Uterus (tissue), 2 donors: ENCODE measurements at regions not wholly inside any gene's neighbourhood (a gene's known extent, or its start where the extent isn't known, plus 50 kb on each side); places are given as distances from the start of the nearest gene placed in this dataset.

ENCODE experiments used
- POLR2A ChIP-seq, 2 donors: fragments of 450-650 bp; IDR thresholded peaks; one replicate each; pipeline ENCODE4 v1.6.1; 2016; ENCODE audit warnings: antibody characterized with exemption in 2 of 2, mild to moderate bottlenecking in 1 of 2, moderate library complexity in 1 of 2
- TF ChIP-seq, protein P1 (sequence below), 4 experiments: fragments of 200-600 bp in 2 of 4; fragments of 450-650 bp in 2 of 4; sonication (generic) in 2 of 4; IDR thresholded peaks; one replicate each; pipeline ENCODE4 v1.5.1; 2016 to 2019; ENCODE audit warnings: antibody characterized with exemption in 4 of 4, mild to moderate bottlenecking in 2 of 4, moderate library complexity in 1 of 4

DNA sequence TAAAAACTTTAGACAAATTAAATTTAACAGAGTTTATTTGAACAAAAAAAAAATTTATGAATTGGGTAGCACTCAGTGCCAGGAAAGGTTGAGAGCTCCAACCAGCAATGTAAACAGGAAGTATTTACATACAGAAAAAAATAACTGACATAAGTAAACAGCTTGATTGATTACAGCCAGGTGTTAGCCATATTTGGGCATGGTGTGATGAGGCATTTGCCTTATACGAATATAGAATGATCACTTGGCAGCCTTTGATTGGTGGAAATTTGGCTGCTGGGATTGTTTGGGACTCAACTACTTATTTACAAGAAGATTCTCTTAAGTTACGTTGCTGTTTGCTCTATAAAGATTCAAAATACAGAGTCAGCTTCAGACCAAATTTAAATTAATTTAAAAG lies 172.0 kb downstream of the ADAM29 start:
- TF ChIP-seq POLR2A (IDR thresholded peaks at IDR 0.05), result no peak
- TF ChIP-seq, protein P1, sequence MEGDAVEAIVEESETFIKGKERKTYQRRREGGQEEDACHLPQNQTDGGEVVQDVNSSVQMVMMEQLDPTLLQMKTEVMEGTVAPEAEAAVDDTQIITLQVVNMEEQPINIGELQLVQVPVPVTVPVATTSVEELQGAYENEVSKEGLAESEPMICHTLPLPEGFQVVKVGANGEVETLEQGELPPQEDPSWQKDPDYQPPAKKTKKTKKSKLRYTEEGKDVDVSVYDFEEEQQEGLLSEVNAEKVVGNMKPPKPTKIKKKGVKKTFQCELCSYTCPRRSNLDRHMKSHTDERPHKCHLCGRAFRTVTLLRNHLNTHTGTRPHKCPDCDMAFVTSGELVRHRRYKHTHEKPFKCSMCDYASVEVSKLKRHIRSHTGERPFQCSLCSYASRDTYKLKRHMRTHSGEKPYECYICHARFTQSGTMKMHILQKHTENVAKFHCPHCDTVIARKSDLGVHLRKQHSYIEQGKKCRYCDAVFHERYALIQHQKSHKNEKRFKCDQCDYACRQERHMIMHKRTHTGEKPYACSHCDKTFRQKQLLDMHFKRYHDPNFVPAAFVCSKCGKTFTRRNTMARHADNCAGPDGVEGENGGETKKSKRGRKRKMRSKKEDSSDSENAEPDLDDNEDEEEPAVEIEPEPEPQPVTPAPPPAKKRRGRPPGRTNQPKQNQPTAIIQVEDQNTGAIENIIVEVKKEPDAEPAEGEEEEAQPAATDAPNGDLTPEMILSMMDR (IDR thresholded peaks at IDR 0.05), result no peak
